PFSK-1 (cell line): ENCODE measurements at regions not wholly inside any gene's neighbourhood (a gene's known extent, or its start where the extent isn't known, plus 50 kb on each side); places are given as distances from the start of the nearest gene placed in this dataset.

Source experiments
- FOXP2 ChIP-seq: optimal IDR thresholded peaks from 2 replicates; pipeline ENCODE3; 2011; ENCODE audit warnings: borderline replicate concordance, control low read depth, inconsistent platforms; ENCODE audit not compliant: insufficient read depth; ENCODE audit errors: extremely low read length, extremely low read depth
- POLR2AphosphoS5 ChIP-seq: IDR thresholded peaks from 2 replicates; pipeline ENCODE4 v1.6.1; 2012; ENCODE audit warnings: low read depth, mild to moderate bottlenecking, control low read depth, low read length, moderate library complexity
- SIN3A ChIP-seq: IDR thresholded peaks from 2 replicates; pipeline ENCODE4 v1.6.1; 2012; ENCODE audit warnings: mild to moderate bottlenecking, low read length, moderate library complexity, borderline replicate concordance; ENCODE audit not compliant: insufficient read depth
- TAF1 ChIP-seq: IDR thresholded peaks from 2 replicates; pipeline ENCODE4 v1.6.1; 2012; ENCODE audit warnings: low read length, control low read depth, borderline replicate concordance; ENCODE audit not compliant: insufficient read depth
- TF ChIP-seq, protein P1 (sequence below), 2 experiments: IDR thresholded peaks; 2 replicates each; pipeline versions ENCODE4 v1.6.1 to v1.8.0; 2011 to 2012; ENCODE audit warnings: low read depth in 2 of 2, low read length in 2 of 2, control low read depth in 1 of 2, inconsistent platforms in 1 of 2, mild to moderate bottlenecking in 1 of 2, moderate library complexity in 1 of 2; ENCODE audit not compliant: insufficient read depth in 1 of 2

- TF ChIP-seq POLR2AphosphoS5: no peak
- no peak for TF ChIP-seq TAF1
- no peak for TF ChIP-seq SIN3A
- TF ChIP-seq, protein P1, sequence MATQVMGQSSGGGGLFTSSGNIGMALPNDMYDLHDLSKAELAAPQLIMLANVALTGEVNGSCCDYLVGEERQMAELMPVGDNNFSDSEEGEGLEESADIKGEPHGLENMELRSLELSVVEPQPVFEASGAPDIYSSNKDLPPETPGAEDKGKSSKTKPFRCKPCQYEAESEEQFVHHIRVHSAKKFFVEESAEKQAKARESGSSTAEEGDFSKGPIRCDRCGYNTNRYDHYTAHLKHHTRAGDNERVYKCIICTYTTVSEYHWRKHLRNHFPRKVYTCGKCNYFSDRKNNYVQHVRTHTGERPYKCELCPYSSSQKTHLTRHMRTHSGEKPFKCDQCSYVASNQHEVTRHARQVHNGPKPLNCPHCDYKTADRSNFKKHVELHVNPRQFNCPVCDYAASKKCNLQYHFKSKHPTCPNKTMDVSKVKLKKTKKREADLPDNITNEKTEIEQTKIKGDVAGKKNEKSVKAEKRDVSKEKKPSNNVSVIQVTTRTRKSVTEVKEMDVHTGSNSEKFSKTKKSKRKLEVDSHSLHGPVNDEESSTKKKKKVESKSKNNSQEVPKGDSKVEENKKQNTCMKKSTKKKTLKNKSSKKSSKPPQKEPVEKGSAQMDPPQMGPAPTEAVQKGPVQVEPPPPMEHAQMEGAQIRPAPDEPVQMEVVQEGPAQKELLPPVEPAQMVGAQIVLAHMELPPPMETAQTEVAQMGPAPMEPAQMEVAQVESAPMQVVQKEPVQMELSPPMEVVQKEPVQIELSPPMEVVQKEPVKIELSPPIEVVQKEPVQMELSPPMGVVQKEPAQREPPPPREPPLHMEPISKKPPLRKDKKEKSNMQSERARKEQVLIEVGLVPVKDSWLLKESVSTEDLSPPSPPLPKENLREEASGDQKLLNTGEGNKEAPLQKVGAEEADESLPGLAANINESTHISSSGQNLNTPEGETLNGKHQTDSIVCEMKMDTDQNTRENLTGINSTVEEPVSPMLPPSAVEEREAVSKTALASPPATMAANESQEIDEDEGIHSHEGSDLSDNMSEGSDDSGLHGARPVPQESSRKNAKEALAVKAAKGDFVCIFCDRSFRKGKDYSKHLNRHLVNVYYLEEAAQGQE (IDR thresholded peaks at IDR 0.05; ENCODE audit: insufficient read depth in 1 of 2, low read depth in 2 of 2, low read length in 2 of 2): no peak
- no peak for TF ChIP-seq FOXP2
These were observed 121.6 kb upstream of the GJE1 start for GRCh38 chr6:142011156-142011555.

DNA sequence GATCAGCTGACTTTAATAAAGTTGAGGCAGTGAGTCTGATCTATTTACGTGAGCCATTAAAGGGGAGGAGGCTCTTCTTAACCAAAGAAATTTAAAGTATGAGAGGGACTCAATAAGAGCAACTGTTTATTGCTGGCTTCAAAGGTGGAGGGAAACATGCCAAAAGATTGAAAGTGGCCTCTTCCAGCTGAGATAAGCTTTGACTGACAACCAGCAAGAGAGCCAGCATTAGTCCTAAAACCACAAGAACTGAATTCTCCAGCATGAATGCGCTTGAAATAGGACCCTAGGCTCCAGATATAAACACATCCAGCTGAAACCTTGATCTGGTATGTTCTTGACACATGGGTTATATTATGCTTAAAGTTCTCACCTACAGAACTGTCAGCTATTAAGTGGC, 123.1 kb upstream of the GJE1 start:
- no peak for TF ChIP-seq POLR2AphosphoS5
- TF ChIP-seq FOXP2: no peak
- TF ChIP-seq, protein P1 (IDR thresholded peaks at IDR 0.05; ENCODE audit: insufficient read depth in 1 of 2, low read depth in 2 of 2, low read length in 2 of 2): no peak
- TF ChIP-seq SIN3A: no peak
- no peak for TF ChIP-seq TAF1

- TF ChIP-seq SIN3A (no peak), POLR2AphosphoS5 (no peak), TAF1 (no peak), FOXP2 (no peak)
- TF ChIP-seq, protein P1 (IDR thresholded peaks at IDR 0.05; ENCODE audit: insufficient read depth in 1 of 2, low read depth in 2 of 2, low read length in 2 of 2): no peak
These were observed 123.9 kb upstream of the GJE1 start for GRCh38 chr6:142008781-142009180.

GRCh38 chr6:142008016-142008735, 124.5 kb upstream of the GJE1 start:
- TF ChIP-seq TAF1: no peak

DNA sequence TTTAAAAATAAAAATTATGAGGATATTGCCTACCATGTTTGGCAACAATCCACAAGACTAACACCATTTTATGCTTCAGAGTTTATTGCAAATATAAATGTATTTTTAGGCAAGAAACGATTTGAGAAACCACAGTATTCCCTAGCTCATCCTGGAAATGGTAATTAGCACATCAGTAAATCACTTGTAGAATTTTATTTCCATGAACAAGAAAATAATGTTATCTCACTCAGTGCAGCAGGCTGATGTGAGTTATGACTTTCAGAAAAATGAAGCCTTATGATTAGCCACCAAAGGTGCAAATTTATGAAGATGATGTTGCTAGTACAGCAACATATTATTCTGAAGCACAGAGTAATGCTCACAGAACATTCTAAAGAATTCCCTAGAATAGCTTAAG, 127.7 kb upstream of the GJE1 start:
- TF ChIP-seq FOXP2: no peak
- no peak for TF ChIP-seq POLR2AphosphoS5
- no peak for TF ChIP-seq SIN3A
- TF ChIP-seq, protein P1 (IDR thresholded peaks at IDR 0.05; ENCODE audit: insufficient read depth in 1 of 2, low read depth in 2 of 2, low read length in 2 of 2): no peak
- TF ChIP-seq TAF1: no peak
